Ovary (tissue), 3 donors: ENCODE measurements at regions not wholly inside any gene's neighbourhood (a gene's known extent, or its start where the extent isn't known, plus 50 kb on each side); places are given as distances from the start of the nearest gene placed in this dataset.

Source experiments
- POLR2A ChIP-seq: fragments of 450-650 bp; IDR thresholded peaks from one replicate; pipeline ENCODE4 v1.6.1; 2017; ENCODE audit warnings: antibody characterized with exemption, mild to moderate bottlenecking, moderate library complexity
- TF ChIP-seq, protein P1 (sequence below), 3 donors: fragments of 450-650 bp in 2 of 3; fragments of 200-600 bp in 1 of 3; IDR thresholded peaks; one replicate each; pipeline versions ENCODE4 v1.5.1 to v1.8.0; 2016 to 2022; ENCODE audit warnings: antibody characterized with exemption in 3 of 3, mild to moderate bottlenecking in 1 of 3
- donor health status: DM: no; HTN: no; CAD: no.

DNA sequence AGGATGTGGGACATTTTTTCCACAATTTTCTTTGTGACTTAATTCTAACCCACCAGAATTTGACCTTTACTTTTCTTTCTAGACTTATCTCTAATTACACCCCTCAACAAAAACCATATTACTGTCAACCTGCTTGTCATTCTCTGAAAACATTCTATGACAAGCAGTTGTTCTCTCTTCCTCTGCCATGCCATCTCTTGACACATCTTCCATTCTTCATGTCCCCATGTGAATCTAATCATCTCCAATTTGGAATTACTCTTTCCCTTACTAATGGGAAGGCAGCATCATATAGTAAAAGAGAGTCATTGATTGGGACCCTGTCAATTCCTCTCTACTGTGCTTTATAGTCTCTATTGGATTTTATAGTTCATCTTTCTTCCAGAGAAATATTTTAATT lies 61.3 kb upstream of the P2RY1 start:
- no peak for TF ChIP-seq POLR2A
- TF ChIP-seq, protein P1, sequence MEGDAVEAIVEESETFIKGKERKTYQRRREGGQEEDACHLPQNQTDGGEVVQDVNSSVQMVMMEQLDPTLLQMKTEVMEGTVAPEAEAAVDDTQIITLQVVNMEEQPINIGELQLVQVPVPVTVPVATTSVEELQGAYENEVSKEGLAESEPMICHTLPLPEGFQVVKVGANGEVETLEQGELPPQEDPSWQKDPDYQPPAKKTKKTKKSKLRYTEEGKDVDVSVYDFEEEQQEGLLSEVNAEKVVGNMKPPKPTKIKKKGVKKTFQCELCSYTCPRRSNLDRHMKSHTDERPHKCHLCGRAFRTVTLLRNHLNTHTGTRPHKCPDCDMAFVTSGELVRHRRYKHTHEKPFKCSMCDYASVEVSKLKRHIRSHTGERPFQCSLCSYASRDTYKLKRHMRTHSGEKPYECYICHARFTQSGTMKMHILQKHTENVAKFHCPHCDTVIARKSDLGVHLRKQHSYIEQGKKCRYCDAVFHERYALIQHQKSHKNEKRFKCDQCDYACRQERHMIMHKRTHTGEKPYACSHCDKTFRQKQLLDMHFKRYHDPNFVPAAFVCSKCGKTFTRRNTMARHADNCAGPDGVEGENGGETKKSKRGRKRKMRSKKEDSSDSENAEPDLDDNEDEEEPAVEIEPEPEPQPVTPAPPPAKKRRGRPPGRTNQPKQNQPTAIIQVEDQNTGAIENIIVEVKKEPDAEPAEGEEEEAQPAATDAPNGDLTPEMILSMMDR (IDR thresholded peaks at IDR 0.05): no peak
